ENCODE measurements at regions not wholly inside any gene's neighbourhood (a gene's known extent, or its start where the extent isn't known, plus 50 kb on each side); places are given as distances from the start of the nearest gene placed in this dataset.
A peak's percentile ranks its signal among the peaks of the same experiment; 100 is the strongest.
"Not testable (repeated sequence)": the region's sequence is repeated elsewhere in the genome, so short reads cannot be mapped to it uniquely, and the experiment has no call there.

DNA sequence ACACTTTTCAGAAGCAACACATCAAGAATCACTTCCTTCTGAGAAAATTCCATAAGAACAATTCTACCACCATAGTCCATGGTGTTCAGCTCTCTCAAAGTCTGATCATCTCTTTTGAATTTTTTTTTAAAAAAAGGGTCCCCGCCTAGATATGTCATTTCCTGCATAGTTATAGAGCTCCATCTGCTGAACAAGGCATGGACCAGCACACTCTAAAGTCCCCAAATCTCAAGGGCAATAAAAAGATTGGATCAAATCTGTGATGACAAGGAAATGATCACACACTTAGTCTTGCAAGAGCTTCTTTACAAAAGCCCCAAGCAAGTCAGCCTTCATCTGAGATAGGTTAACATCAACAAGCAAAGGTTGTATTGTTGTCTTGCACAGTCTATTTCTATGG lies 100.7 kb upstream of the STMND1 start:
- H3K27ac ChIP-seq (ENCODE audit: low read depth) = no peak overlapping the region
- no peak overlapping the region for H3K4me3 ChIP-seq (ENCODE audit: low read depth, low read length)
- no peak for DNase-seq (ENCODE audit: extremely low spot score)
- H3K36me3 ChIP-seq (ENCODE audit: insufficient read depth) = no peaks in the 10 kb centered on the region
- no peaks in the 10 kb centered on the region for H3K4me1 ChIP-seq (ENCODE audit: insufficient read depth)
- WGBS = 84% methylated on average over 1 of the region's 1 CpG

DNA sequence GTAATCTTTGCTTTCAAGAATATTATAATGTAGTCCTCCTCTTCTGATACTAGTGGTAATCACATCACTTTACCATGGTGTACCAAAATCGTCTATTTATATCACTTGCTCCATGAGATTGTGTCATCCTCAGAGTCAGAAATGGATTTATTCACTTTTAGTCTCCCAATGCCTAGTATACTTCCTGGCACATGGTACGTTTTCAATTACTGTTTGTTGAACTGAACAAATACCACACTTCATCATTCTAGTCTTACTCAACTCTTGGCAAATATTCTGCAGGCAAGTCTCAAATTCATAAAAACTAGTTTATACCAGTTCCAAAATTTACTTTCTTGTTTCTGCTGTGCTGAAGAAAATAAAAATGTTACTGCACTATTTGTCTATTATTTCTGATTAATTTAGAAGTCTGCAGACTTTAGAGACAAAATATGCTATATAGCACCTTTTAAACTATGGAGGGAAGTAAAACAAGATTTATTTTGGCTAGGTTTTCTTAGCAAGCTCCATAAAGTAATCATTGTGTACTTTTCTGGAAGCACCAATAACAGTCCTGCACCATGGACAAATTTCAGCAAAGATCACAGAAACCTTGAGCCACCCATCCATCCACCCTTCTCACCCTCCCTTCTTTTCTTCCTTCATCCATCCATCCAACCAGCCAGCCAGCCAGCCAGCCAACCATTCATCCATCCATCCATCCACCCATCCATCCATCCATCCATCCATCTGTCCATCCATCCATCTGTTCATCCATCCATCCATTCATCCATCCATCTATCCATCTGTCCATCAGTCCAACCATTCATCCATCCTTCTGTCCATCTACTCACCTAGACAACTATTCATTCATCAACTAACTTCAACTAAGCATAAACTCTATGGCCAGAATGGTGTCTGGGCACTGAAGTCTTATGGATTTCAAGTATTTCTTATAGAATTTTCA lies 102.1 kb upstream of the STMND1 start:
- Histone ChIP-seq H3K36me3 (ENCODE audit: insufficient read depth) (no peaks in the 10 kb centered on the region), H3K27ac (ENCODE audit: low read depth) (no peak overlapping the region), H3K4me3 (ENCODE audit: low read depth, low read length) (no peak overlapping the region), H3K4me1 (ENCODE audit: insufficient read depth) (no peaks in the 10 kb centered on the region)
- 22% methylated on average over 2 of the region's 2 CpGs for WGBS
- no peak for DNase-seq (ENCODE audit: extremely low spot score)

DNA sequence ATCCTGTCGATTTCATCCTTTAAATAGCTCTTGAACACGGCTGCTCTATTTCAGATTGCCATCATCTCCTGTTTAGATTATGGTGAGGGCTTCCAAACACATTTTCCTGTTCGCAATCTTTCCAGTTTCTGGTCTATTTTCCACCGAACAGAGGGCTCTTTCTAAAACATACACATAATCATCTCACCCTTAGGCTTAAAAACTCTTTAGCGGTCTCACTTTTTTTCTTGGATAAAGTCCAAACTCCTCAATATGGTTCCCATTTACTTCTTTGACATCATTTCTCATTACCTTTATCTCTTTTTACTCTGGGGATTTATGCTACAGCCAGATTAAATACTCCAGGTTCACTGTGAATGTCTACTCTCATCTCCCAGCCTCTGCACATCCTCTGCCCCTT lies 103.4 kb upstream of the STMND1 start:
- Histone ChIP-seq H3K36me3 (ENCODE audit: insufficient read depth) (no peaks in the 10 kb centered on the region), H3K4me3 (ENCODE audit: low read depth, low read length) (no peak overlapping the region), H3K27ac (ENCODE audit: low read depth) (no peak overlapping the region), H3K4me1 (ENCODE audit: insufficient read depth) (no peaks in the 10 kb centered on the region)
- DNase-seq (ENCODE audit: extremely low spot score) = no peak
- 60% methylated on average over 5 of the region's 5 CpGs for WGBS

DNA sequence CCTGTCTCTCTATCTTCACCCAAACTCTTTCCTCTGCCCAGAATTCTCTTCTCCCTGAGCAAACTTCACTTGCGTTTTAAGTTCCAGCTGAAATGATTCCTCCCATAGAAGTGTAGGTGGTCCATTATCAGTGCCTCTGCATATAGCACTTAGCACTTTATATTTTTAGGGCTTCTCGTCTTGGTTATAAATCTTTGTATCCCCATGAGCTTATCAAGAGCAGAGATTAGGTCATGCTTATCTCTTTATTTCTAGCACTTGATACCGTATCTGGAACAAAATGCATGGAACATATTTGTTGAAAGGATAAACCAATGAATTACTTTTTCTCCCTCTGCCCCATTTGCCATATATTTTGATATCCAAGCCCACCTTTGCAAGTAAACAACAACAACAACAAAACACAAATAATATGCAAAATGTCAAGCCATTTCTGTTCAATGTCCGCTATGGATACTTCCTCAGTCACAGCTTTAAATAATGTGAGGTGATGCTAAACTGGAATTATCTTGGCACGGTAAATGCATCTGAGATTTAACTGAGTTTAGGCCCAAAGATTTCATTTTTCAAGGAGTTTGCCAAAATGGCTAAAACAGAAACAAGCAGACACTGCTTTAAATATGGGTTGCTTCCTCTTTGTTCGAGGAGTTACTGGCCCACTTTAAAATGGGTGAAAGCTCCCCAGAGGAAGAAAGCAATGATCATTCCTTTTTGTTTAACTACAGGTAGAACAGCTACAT lies 106.2 kb upstream of the STMND1 start:
- H3K4me1 ChIP-seq (ENCODE audit: insufficient read depth) = no peaks in the 10 kb centered on the region
- no peak overlapping the region for H3K27ac ChIP-seq (ENCODE audit: low read depth)
- no peak overlapping the region for H3K4me3 ChIP-seq (ENCODE audit: low read depth, low read length)
- 77% methylated on average over 6 of the region's 6 CpGs for WGBS
- DNase-seq (ENCODE audit: extremely low spot score) = no peak
- H3K36me3 ChIP-seq (ENCODE audit: insufficient read depth) = no peaks in the 10 kb centered on the region

DNA sequence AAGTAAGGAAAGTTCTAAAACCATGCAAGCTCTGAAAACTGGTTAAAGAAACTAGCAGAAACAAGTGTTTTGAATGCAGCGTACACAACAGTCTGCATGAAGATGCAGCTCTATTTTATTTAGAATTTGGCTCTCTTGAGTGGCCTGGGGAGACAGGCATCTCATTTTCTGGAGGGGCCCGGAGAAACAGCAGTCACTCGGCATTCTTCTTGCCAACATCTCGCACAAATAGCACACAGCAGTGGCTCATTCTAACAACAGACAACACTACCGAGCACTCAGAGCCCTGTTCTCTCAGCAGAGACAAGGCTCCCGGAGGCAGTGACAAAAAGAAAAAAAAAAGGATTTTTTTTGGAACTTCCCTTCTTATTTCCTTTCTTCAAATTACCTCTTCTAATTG lies 108.5 kb upstream of the STMND1 start:
- WGBS = 77% methylated on average over 6 of the region's 6 CpGs
- no peak for DNase-seq (ENCODE audit: extremely low spot score)
- Histone ChIP-seq H3K36me3 (ENCODE audit: insufficient read depth) (no peaks in the 10 kb centered on the region), H3K4me1 (ENCODE audit: insufficient read depth) (no peaks in the 10 kb centered on the region), H3K27ac (ENCODE audit: low read depth) (no peak overlapping the region), H3K4me3 (ENCODE audit: low read depth, low read length) (no peak overlapping the region)

DNA sequence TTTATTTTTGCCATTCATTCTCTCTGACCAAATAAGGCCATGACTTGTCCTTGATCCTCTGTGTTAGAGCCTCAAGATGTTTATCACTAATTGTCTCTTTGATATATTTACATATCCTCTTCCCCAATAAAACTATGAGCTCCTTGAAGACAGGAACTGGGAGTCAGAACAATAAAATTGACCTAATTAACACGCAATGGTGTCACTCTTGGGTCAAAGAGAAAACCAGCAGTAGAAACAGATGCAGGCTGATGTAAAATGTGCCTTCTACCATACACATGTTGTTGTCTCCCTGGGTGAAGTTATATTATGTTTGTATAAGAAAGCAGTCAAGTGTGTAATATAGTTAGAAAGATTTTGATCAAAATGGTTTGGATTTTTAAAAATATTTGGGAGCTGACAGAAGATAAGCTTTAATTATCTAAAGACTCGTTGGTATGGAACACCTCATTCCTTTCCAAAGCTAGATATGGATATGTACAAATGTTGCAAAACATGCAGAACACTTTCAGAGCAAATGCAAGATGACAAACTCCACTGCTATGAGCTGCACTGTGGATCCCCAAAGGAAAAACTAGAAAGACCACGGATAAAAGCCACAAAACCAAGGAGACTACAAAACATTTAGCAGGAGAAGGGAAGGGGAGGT lies 109.7 kb upstream of the STMND1 start:
- H3K27ac ChIP-seq (ENCODE audit: low read depth) = no peak overlapping the region
- WGBS = 60% methylated on average over 3 of the region's 3 CpGs
- no peaks in the 10 kb centered on the region for H3K36me3 ChIP-seq (ENCODE audit: insufficient read depth)
- H3K4me1 ChIP-seq (ENCODE audit: insufficient read depth) = no peaks in the 10 kb centered on the region
- no peak overlapping the region for H3K4me3 ChIP-seq (ENCODE audit: low read depth, low read length)
- no peak for DNase-seq (ENCODE audit: extremely low spot score)

DNA sequence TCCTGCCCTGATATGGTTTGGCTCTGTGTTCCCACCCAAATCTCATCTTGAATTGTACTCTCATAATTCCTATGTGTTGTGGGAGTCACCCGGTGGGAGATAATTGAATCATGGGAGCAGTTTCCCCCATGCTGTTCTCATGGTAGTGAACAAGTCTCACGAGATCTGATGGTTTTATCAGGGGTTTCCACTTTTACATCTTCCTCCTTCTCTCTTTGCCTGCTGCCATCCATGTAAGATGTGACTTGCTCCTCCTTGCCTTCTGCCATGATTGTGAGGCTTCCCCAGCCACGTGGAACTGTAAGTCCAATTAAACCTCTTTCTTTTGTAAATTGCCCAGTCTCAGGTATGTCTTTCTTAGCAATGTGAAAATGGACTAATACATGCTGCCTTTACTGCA lies 111.9 kb upstream of the STMND1 start:
- not testable (repeated sequence) for DNase-seq (ENCODE audit: extremely low spot score); H3K27ac ChIP-seq (ENCODE audit: low read depth); H3K36me3 ChIP-seq (ENCODE audit: insufficient read depth); H3K4me3 ChIP-seq (ENCODE audit: low read depth, low read length); H3K4me1 ChIP-seq (ENCODE audit: insufficient read depth)
- WGBS = 76% methylated on average over 3 of the region's 3 CpGs

DNA sequence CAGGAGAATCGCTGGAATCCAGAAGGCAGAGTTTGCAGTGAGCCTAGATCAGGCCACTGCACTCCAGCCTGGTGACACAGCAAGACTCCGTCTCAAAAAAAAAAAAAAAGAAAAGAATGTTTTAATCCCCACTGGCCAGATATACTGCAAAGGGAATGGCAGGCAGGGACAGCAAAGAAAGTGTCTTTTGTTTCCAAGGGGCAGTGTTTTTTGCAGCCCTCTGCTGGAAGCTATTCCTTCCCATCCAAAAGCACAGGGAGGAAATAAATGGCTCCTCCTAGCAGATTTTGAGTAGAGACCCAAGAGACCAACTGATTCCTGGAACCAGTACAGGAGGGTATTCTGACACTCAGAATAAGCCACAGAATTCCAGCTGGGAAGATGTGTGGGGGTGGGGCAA lies 112.5 kb upstream of the STMND1 start:
- no peak for DNase-seq (ENCODE audit: extremely low spot score)
- H3K4me1 ChIP-seq (ENCODE audit: insufficient read depth) = no peaks in the 10 kb centered on the region
- no peak overlapping the region for H3K4me3 ChIP-seq (ENCODE audit: low read depth, low read length)
- H3K36me3 ChIP-seq (ENCODE audit: insufficient read depth) = no peaks in the 10 kb centered on the region
- 89% methylated on average over 2 of the region's 2 CpGs for WGBS
- no peak overlapping the region for H3K27ac ChIP-seq (ENCODE audit: low read depth)

DNA sequence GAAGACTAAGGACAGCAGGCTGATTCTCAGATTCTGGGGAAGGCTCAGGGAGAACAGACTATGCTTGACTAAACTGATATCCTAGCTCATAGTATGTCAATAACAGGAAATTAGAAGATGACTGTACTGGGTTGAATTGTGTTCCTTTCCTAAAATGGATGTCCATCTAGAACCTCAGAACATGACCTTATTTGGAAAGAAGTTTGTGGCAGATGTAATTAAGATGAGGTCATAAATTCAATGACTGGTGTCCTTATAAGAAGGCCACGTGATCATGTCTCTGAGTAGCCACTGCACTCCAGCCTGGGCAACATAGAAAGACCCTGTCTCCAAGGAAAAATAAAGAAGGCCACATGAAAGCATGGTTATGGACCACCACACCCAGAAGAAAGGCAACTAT lies 113.9 kb upstream of the STMND1 start:
- DNase-seq (ENCODE audit: extremely low spot score) = no peak
- 90% methylated on average over 1 of the region's 1 CpG for WGBS
- Histone ChIP-seq H3K36me3 (ENCODE audit: insufficient read depth) (no peaks in the 10 kb centered on the region), H3K27ac (ENCODE audit: low read depth) (no peak overlapping the region), H3K4me1 (ENCODE audit: insufficient read depth) (no peaks in the 10 kb centered on the region), H3K4me3 (ENCODE audit: low read depth, low read length) (no peak overlapping the region)

DNA sequence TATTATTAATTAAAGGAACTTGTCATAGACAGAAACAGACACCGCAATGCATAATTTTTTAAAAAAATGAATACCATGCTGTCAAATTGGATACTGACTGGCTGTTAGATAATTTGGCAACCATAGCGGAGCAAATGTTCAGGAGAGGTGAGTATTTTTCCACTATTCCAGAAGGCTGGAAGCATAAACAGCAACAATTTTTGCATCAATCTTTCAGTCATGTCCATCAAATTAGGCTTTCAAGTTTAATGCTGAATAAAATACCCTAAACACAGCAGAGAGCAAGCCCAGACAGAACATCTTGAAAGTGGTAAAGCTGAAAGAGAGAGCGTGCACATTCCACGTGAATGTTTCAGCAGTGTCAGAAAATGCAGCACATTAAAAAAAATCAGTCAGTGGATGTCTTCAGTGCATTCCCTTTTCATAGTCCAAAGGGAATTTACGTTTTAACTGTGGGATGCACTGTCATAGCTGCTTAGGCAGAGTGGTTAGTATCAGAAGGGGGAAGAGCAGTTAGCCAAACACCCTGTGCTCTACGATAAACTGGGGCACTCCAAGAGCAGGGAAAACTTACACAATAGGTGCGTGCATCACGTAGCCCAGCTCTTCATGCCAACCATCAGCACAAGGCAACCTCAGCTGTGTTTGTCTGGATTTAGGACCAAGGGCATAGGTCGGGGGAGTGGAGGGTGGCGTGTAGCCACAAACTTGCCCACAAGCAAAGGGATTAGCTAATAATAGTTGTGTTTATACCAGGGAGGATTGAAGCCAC lies 116.2 kb upstream of the STMND1 start:
- DNase-seq (ENCODE audit: extremely low spot score) = no peak
- 22% methylated on average over 10 of the region's 10 CpGs for WGBS
- Histone ChIP-seq H3K36me3 (ENCODE audit: insufficient read depth) (no peaks in the 10 kb centered on the region), H3K4me3 (ENCODE audit: low read depth, low read length) (no peak overlapping the region), H3K27ac (ENCODE audit: low read depth) (no peak overlapping the region), H3K4me1 (ENCODE audit: insufficient read depth) (no peaks in the 10 kb centered on the region)

DNA sequence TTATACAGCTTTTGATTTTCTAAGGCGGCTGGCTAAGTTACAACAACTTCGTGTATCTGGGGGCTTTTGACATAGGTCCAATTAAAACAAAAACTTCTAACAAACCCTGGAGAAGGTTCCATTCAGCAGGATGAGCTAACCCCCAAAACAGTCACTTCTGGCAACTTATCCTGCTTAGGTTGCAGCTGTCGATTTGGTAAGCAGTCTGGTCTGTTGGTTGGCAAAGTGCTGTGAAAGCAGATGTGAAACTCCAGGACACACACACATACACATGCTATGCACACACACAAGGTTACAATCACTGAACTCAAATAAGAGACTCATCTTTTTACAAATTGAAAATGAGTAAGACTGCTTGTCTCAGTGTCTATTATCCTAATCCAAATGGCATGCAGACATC lies 119.0 kb upstream of the STMND1 start:
- whole genome bisulfite sequencing = 48% methylated on average over 3 of the region's 3 CpGs
- H3K27ac ChIP-seq (ENCODE audit: low read depth) = no peak overlapping the region
- peak; percentile 25 for DNase-seq (ENCODE audit: extremely low spot score)
- no peak overlapping the region for H3K4me3 ChIP-seq (ENCODE audit: low read depth, low read length)
- H3K4me1 ChIP-seq (ENCODE audit: insufficient read depth) = no peaks in the 10 kb centered on the region
- no peaks in the 10 kb centered on the region for H3K36me3 ChIP-seq (ENCODE audit: insufficient read depth)

DNA sequence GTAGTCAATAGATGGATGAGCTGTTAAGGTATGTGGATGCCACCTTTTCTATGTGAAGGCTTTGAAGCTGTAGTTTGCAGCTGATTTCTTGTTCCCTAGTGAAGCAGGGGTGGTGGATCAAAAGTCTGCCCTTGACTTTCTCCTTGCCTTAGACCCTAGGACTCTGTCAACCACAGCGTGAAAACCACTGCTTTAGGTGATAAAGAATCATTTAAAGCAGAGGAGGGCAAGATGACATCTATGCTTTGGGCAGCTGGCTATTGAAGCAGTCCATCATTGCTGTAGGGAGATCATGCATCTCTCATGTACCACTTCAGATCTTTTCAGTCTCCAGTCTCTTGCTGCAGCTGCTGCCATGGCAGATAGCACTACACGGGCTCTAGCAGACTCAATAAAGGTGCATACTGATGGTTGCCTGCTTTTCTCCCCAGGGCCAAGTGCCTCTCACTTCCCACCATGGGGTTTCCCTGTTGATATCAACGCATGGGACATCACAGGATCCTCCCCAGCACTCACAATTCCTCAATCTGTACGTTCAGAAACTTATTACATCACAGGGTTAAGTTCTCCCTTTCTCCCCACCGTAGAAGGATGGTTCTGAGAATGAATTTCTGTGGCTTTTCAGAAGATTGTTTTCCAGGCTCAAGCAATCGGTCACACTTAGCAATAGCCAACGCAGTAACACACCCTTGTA lies 122.0 kb upstream of the STMND1 start:
- no peak for DNase-seq (ENCODE audit: extremely low spot score)
- no peaks in the 10 kb centered on the region for H3K4me1 ChIP-seq (ENCODE audit: insufficient read depth)
- no peak overlapping the region for H3K27ac ChIP-seq (ENCODE audit: low read depth)
- no peaks in the 10 kb centered on the region for H3K36me3 ChIP-seq (ENCODE audit: insufficient read depth)
- H3K4me3 ChIP-seq (ENCODE audit: low read depth, low read length) = no peak overlapping the region
- WGBS = 86% methylated on average over 7 of the region's 7 CpGs

DNA sequence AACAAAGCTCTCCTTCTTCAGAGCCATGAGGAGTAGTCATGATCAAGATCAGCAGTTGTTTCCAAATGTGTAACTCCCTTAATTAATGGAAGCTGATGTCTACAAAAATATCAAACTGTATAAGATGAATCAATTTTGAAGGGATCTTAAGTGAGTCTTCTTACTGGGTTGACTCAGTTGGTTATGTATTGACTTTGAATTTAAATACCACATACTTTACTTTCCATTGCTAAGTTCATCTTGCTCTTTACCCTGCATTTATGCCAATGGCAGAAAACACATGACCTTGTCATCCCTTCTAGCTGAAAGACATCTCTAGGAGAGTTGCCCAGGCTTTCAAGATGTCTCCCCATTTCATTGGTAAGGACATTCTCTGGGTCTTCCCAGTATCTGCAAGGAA lies 123.2 kb upstream of the STMND1 start:
- Histone ChIP-seq H3K4me1 (ENCODE audit: insufficient read depth) (no peaks in the 10 kb centered on the region), H3K27ac (ENCODE audit: low read depth) (no peak overlapping the region), H3K36me3 (ENCODE audit: insufficient read depth) (no peaks in the 10 kb centered on the region), H3K4me3 (ENCODE audit: low read depth, low read length) (no peak overlapping the region)
- DNase-seq (ENCODE audit: extremely low spot score) = no peak

All from urinary bladder (tissue), 3 donors.